SU-DHL-6 (cell line): ENCODE measurements at regions not wholly inside any gene's neighbourhood (a gene's known extent, or its start where the extent isn't known, plus 50 kb on each side); places are given as distances from the start of the nearest gene placed in this dataset.

Source experiments
- CTCF ChIP-seq: fragments of 200-600 bp; sonication (generic); IDR thresholded peaks from one replicate; pipeline ENCODE4 v1.5.1; 2017; ENCODE audit warnings: antibody characterized with exemption, mild to moderate bottlenecking, low read length, moderate library complexity; ENCODE audit not compliant: insufficient read depth, poor library complexity, severe bottlenecking
- EZH2phosphoT487 ChIP-seq: fragments of 200-600 bp; sonication (generic), shearing (Covaris generic); conservative IDR thresholded peaks from 2 replicates; pipeline ENCODE4 v1.6.1; 2018; ENCODE audit warnings: mild to moderate bottlenecking, antibody characterized with exemption, low read length, moderate library complexity, mixed read lengths

- TF ChIP-seq EZH2phosphoT487 = no peak
- no peak for TF ChIP-seq CTCF
Observed at GRCh38 chr15:81982808-81983207, 63.0 kb downstream of the MEX3B start.
